Activated CD4-positive, alpha-beta T cell treated with anti-CD3 and anti-CD28 coated beads for 36 hours (primary cell): ENCODE measurements at regions not wholly inside any gene's neighbourhood (a gene's known extent, or its start where the extent isn't known, plus 50 kb on each side); places are given as distances from the start of the nearest gene placed in this dataset.

Experiments
- ATAC-seq: fragments of 200-7000 bp; cut with Tn5 transposase; one replicate; pipeline ENCODE4 v1.10.0; 2021; ENCODE audit warnings: mild to moderate bottlenecking, moderate library complexity
- CTCF ChIA-PET: fragments of 350-600 bp; sonication (Branson Sonifier 250); formaldehyde crosslinking; loops from one replicate; lab custom pipeline; 2021; ENCODE audit warnings: antibody characterized with exemption; lab: Charles Lee
- POLR2A ChIA-PET: fragments of 350-600 bp; sonication (Branson Sonifier 250); formaldehyde crosslinking; loops from one replicate; lab custom pipeline; 2021; ENCODE audit warnings: antibody characterized with exemption, inconsistent platforms; lab: Charles Lee
- DNase-seq: peaks from one replicate; pipeline ENCODE4 v3.0.0-alpha.2; 2020
- H3K27ac Mint-ChIP-seq: one replicate; pipeline ENCODE4 v1.8.0; 2021; ENCODE audit warnings: mixed read lengths
- H3K27me3 Mint-ChIP-seq: one replicate; pipeline ENCODE4 v1.8.0; 2021; ENCODE audit warnings: mixed read lengths
- H3K36me3 Mint-ChIP-seq: one replicate; pipeline ENCODE4 v1.8.0; 2021; ENCODE audit warnings: low read depth, mixed read lengths
- H3K4me1 Mint-ChIP-seq: one replicate; pipeline ENCODE4 v1.8.0; 2021; ENCODE audit warnings: mixed read lengths
- H3K4me3 Mint-ChIP-seq: one replicate; pipeline ENCODE4 v1.8.0; 2021; ENCODE audit warnings: mild to moderate bottlenecking, moderate library complexity, mixed read lengths
- H3K9me3 Mint-ChIP-seq: one replicate; pipeline ENCODE4 v1.8.0; 2021; ENCODE audit warnings: low read depth, mixed read lengths
- intact Hi-C, 2 experiments: fragments of 100-400 bp; cut with DNase I in 1 of 2; cut with micrococcal nuclease in 1 of 2; formaldehyde crosslinking; loops; one replicate each; pipeline versions ENCODE4 v1.14.2 to v1.15.1; 2022 to 2024; cut with DNase I, micrococcal nuclease

DNA sequence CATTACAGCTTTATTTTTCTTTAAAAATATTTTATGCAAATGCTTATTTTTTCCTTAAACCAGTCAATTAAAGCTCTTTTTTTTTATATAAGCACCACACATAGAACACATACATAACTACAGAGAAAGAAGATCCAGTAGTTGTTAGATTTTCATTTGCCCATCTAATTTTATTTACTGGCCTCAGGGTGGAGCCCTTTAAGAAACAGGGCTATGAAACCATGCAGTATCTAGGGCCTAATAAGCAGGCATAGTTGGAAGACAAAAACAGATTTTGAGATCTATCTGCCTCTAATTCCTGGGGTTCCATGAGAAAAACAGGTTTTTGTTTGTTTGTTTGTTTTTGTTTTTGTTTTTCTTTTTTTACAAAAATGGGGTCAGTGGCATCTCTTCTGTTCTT lies 120.6 kb downstream of the BCHE start:
- no peaks in the 10 kb centered on the region for H3K27me3 Mint-ChIP-seq
- no peaks in the 10 kb centered on the region for H3K4me1 Mint-ChIP-seq
- CTCF ChIA-PET = no interaction called here
- DNase-seq = no peak
- no peaks in the 10 kb centered on the region for H3K9me3 Mint-ChIP-seq
- no peaks in the 10 kb centered on the region for H3K36me3 Mint-ChIP-seq
- no peak for ATAC-seq
- H3K4me3 Mint-ChIP-seq = no peak overlapping the region
- no peak overlapping the region for H3K27ac Mint-ChIP-seq
- POLR2A ChIA-PET = no interaction called here
- intact Hi-C loops = no loop called here

DNA sequence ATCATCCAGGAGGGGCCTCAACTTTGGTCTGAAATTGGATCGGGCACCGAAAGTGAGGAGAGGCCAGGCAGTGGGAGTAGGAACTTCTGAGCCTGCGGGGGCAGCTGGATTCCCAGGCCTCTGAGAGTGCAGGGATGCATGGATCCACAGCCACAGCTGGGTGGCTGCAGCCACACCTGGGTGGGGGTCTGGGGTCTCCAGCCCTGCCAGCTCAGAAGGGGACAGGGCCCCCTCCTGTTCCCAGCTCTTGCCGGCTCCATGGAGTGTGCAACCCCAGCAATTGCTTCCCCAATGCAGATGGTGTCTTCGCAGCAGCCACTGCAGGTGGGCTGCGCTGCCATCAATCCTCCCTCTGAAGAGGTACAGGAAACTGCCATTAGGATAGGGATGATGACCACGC lies 123.7 kb downstream of the BCHE start:
- Mint-ChIP-seq H3K4me3 (no peak overlapping the region), H3K27ac (no peak overlapping the region), H3K9me3 (no peaks in the 10 kb centered on the region), H3K36me3 (no peaks in the 10 kb centered on the region), H3K27me3 (no peaks in the 10 kb centered on the region), H3K4me1 (no peaks in the 10 kb centered on the region)
- ChIA-PET POLR2A (no interaction called here), CTCF (no interaction called here)
- DNase-seq = no peak
- intact Hi-C loops = no loop called here
- no peak for ATAC-seq

DNA sequence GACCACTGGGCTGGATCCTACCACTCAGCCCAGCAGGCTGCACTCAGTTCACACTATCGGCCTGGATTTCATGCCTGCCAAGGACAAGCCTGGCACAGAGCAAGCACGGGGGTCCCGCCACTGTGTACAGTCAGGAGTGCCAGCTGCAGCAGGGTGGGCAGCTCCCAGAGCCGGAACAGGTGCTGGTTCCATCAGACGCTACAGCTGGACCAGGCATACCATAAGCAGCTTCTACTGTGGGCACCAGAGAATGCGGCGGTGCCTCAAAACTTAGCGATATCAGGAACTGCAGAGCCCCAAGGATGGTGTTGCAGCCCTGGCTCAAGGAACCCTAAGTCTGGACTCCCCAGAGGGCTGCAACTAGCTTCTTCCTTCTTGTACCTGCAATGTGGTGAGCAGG lies 124.8 kb downstream of the BCHE start:
- DNase-seq = no peak
- Mint-ChIP-seq H3K27me3 (no peaks in the 10 kb centered on the region), H3K4me1 (no peaks in the 10 kb centered on the region), H3K36me3 (no peaks in the 10 kb centered on the region), H3K4me3 (no peak overlapping the region), H3K9me3 (no peaks in the 10 kb centered on the region), H3K27ac (no peak overlapping the region)
- no peak for ATAC-seq
- POLR2A ChIA-PET = no interaction called here
- intact Hi-C loops = no loop called here
- CTCF ChIA-PET = interaction anchor here (0.6 kb wide), 2 partner anchors 68 to 1640 kb away, joined by 3 read pairs; no protein-coding TSS in a partner anchor

DNA sequence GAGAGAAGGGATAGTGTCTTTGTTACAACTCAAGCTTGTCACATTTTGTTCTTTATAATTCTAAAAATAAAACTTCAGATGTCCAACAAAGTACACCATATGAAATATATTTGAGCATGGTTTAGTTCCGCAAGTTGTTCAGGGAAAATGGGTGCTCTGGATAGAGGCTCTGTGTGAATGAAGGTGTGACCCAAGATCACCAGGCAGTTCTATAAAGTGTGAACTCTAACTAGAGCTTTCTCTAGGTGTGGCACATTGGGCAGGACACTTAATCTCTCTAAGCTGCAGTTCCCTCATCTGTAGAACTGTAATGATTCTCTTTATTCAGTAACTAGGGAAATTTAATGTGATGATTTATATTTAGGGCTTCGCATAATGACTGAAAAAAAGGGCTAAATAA lies 139.3 kb downstream of the BCHE start:
- H3K27me3 Mint-ChIP-seq = no peaks in the 10 kb centered on the region
- H3K36me3 Mint-ChIP-seq = no peaks in the 10 kb centered on the region

DNA sequence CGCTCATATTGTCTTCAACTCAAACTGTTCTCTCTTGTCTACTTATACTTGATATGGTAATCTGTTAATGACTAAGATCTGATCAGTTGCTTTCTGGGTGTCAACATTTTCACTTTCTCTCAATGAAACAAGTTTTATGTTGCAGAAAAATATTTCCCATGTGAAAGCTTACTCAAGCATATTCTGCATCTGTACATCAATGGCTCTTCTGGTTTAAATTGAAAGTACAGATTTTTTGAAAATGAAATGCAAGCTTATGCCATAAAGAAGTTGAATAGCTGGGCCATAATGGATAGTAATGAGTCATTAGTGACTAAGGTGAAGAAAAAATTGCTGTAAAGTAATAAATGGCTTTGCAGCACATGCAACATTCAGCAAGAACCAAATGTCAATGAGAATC lies 140.7 kb downstream of the BCHE start:
- no peak for ATAC-seq
- no peak for DNase-seq
- POLR2A ChIA-PET = no interaction called here
- Mint-ChIP-seq H3K36me3 (no peaks in the 10 kb centered on the region), H3K27me3 (no peaks in the 10 kb centered on the region), H3K9me3 (peaks cover 7% of the 10 kb centered on the region), H3K4me3 (no peak overlapping the region), H3K4me1 (no peaks in the 10 kb centered on the region), H3K27ac (no peak overlapping the region)
- CTCF ChIA-PET = no interaction called here
- intact Hi-C loops = no loop called here

More for the DNA sequence above, 139.3 kb downstream of the BCHE start:
- intact Hi-C loops = no loop called here
- ChIA-PET CTCF (interaction anchor here (1.6 kb wide), 1 partner anchor 11 kb away, joined by 3 read pairs; no protein-coding TSS in a partner anchor), POLR2A (no interaction called here)
- H3K4me1 Mint-ChIP-seq = no peaks in the 10 kb centered on the region
- no peak for DNase-seq
- no peak overlapping the region for H3K27ac Mint-ChIP-seq
- no peak overlapping the region for H3K4me3 Mint-ChIP-seq
- ATAC-seq = no peak
- peaks cover 4% of the 10 kb centered on the region for H3K9me3 Mint-ChIP-seq

GRCh38 chr3:165683947-165684346 lies 153.3 kb downstream of the BCHE start:
- no peaks in the 10 kb centered on the region for H3K36me3 Mint-ChIP-seq
- ATAC-seq = no peak
- H3K27ac Mint-ChIP-seq = no peak overlapping the region
- no peak overlapping the region for H3K4me3 Mint-ChIP-seq
- H3K9me3 Mint-ChIP-seq = peaks cover 6% of the 10 kb centered on the region
- ChIA-PET CTCF (interaction anchor here (0.6 kb wide), 1 partner anchor 310 kb away, joined by 3 read pairs; no protein-coding TSS in a partner anchor), POLR2A (no interaction called here)
- no peaks in the 10 kb centered on the region for H3K4me1 Mint-ChIP-seq
- intact Hi-C loops = no loop called here
- H3K27me3 Mint-ChIP-seq = no peaks in the 10 kb centered on the region
- no peak for DNase-seq

- ATAC-seq = no peak
- no peaks in the 10 kb centered on the region for H3K36me3 Mint-ChIP-seq
- H3K9me3 Mint-ChIP-seq = peaks cover 3% of the 10 kb centered on the region
- DNase-seq = no peak
- H3K27me3 Mint-ChIP-seq = no peaks in the 10 kb centered on the region
- POLR2A ChIA-PET = no interaction called here
- CTCF ChIA-PET = no interaction called here
- H3K27ac Mint-ChIP-seq = no peak overlapping the region
- no peaks in the 10 kb centered on the region for H3K4me1 Mint-ChIP-seq
- intact Hi-C loops = no loop called here
- no peak overlapping the region for H3K4me3 Mint-ChIP-seq
Measured at GRCh38 chr3:165682734-165683133, 154.5 kb downstream of the BCHE start.

GRCh38 chr3:165669967-165670366 lies 167.3 kb downstream of the BCHE start:
- H3K36me3 Mint-ChIP-seq = no peaks in the 10 kb centered on the region
- POLR2A ChIA-PET = no interaction called here
- H3K9me3 Mint-ChIP-seq = peaks cover 9% of the 10 kb centered on the region
- H3K4me3 Mint-ChIP-seq = no peak overlapping the region
- CTCF ChIA-PET = no interaction called here
- ATAC-seq (no peak), DNase-seq (no peak)
- intact Hi-C loops = no loop called here
- no peaks in the 10 kb centered on the region for H3K4me1 Mint-ChIP-seq
- H3K27me3 Mint-ChIP-seq = no peaks in the 10 kb centered on the region
- H3K27ac Mint-ChIP-seq = no peak overlapping the region

GRCh38 chr3:165669504-165669903 lies 167.7 kb downstream of the BCHE start:
- Mint-ChIP-seq H3K9me3 (peaks cover 9% of the 10 kb centered on the region), H3K27ac (no peak overlapping the region), H3K4me1 (no peaks in the 10 kb centered on the region), H3K27me3 (no peaks in the 10 kb centered on the region), H3K4me3 (no peak overlapping the region), H3K36me3 (no peaks in the 10 kb centered on the region)
- no peak for ATAC-seq
- ChIA-PET CTCF (no interaction called here), POLR2A (no interaction called here)
- no peak for DNase-seq
- intact Hi-C loops = no loop called here

- no peak overlapping the region for H3K4me3 Mint-ChIP-seq
- no peaks in the 10 kb centered on the region for H3K36me3 Mint-ChIP-seq
- H3K9me3 Mint-ChIP-seq = peaks cover 4% of the 10 kb centered on the region
- H3K27me3 Mint-ChIP-seq = no peaks in the 10 kb centered on the region
- ATAC-seq = no peak
- ChIA-PET CTCF (no interaction called here), POLR2A (no interaction called here)
- H3K4me1 Mint-ChIP-seq = no peaks in the 10 kb centered on the region
- intact Hi-C loops = no loop called here
- H3K27ac Mint-ChIP-seq = no peak overlapping the region
- DNase-seq = no peak
Measured at GRCh38 chr3:165667676-165668075, 169.5 kb downstream of the BCHE start.

DNA sequence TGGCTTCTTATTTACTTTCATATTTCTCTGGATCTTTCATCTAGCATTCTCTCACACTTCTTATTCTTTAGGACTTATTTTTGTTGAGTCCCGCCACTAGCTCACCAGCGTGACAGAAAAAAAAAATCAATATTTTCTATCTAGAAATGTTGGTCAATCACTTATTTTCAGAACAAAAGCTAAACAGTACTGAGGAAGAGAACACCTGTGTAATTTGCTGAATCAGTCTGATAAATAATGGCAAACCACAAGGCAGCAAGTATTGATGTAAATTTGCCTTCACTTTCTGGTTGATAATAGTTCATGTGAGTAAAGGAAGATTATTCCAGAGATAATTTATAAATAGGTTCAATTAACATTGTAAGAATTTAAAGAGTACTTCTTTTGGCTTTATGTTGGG lies 179.2 kb downstream of the BCHE start:
- H3K36me3 Mint-ChIP-seq = no peaks in the 10 kb centered on the region
- ChIA-PET CTCF (no interaction called here), POLR2A (no interaction called here)

DNA sequence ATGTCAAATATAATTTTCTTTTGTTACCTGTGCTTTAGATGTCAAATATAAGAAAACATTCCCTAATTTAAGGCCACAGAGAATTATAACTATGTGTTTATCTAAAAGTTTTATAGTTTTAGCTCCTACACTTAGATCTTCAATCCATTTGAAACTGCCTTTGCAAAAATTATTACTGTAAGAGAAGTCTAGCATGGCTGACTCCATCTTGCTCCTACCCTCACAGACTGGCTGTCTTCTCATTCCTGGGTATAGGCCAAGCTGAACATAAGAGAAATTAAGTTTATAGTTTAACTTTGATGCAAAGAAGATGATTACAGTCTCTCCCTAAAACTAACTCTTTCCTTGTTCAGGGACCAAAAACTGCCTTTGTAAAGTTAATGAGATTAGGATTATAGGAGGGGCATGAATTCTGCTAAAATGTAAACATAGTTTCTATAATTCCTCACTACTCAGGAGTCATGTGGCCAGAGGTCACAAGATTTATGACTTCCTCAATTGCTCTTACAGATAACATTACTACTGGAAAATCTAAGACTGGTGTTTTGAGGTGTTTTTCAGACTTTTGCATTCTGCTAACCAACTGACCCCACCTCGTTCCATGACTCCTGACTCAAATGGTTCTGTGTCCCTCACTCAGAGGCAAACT lies 184.0 kb downstream of the BCHE start:
- CTCF ChIA-PET = no interaction called here
- no peak overlapping the region for H3K27ac Mint-ChIP-seq
- no peak overlapping the region for H3K4me3 Mint-ChIP-seq
- DNase-seq = no peak
- ATAC-seq = no peak
- intact Hi-C loops = no loop called here
- no peaks in the 10 kb centered on the region for H3K4me1 Mint-ChIP-seq
- H3K9me3 Mint-ChIP-seq = peaks cover 5% of the 10 kb centered on the region
- no peaks in the 10 kb centered on the region for H3K36me3 Mint-ChIP-seq
- H3K27me3 Mint-ChIP-seq = no peaks in the 10 kb centered on the region
- POLR2A ChIA-PET = no interaction called here

More for the DNA sequence above, 179.2 kb downstream of the BCHE start:
- H3K27me3 Mint-ChIP-seq = no peaks in the 10 kb centered on the region
- no peak overlapping the region for H3K27ac Mint-ChIP-seq
- ATAC-seq (no peak), DNase-seq (no peak)
- intact Hi-C loops = no loop called here
- no peaks in the 10 kb centered on the region for H3K4me1 Mint-ChIP-seq
- no peak overlapping the region for H3K4me3 Mint-ChIP-seq
- H3K9me3 Mint-ChIP-seq = peaks cover 5% of the 10 kb centered on the region
